ENCODE measurements at regions not wholly inside any gene's neighbourhood (a gene's known extent, or its start where the extent isn't known, plus 50 kb on each side); places are given as distances from the start of the nearest gene placed in this dataset.

DNA sequence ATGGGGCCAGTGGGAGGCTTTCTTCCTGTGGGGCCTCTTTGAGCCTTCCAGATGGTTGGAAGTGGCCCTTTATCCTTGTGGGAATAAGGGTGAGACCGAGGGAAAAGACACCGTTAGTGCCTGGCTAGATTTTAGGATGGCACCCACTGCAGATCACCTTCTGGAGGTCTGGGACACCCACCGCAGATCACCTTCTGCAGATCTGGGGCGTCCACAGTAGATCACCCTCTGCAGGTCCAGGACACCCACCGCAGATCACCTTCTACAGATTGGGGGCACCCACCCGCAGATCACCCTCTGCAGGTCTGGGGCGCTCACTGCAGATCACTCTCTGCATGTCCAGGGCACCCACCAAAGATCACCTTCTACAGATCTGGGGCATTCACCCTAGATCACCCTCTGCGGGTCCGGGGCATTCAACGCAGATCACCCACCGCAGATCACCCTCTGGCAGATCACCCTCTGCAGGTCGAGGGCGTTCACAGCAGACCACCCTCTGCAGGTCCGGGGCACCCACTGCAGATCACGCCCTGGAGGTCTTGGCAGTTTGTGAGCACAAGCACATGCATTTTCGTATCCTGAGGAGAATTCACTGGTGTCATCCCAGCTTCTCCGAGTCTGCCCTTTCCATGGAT, 153.4 kb upstream of the TSHZ3 start:
- Histone ChIP-seq H3K9me3 (ENCODE audit: insufficient read depth, low read depth, low read length) (no peaks in the 10 kb centered on the region), H3K9ac (ENCODE audit: low read depth, low read length) (no peak overlapping the region), H3K4me3 (ENCODE audit: low read length) (no peak overlapping the region), H3K36me3 (ENCODE audit: insufficient read depth, low read length) (no peaks in the 10 kb centered on the region), H3K27ac (ENCODE audit: low read depth, low read length) (no peak overlapping the region), H3K4me1 (ENCODE audit: insufficient read depth, low read length) (no peaks in the 10 kb centered on the region), H3K27me3 (ENCODE audit: insufficient read depth, low read length) (no peaks in the 10 kb centered on the region)
- WGBS, result 95% methylated on average over 17 of the region's 17 CpGs

DNA sequence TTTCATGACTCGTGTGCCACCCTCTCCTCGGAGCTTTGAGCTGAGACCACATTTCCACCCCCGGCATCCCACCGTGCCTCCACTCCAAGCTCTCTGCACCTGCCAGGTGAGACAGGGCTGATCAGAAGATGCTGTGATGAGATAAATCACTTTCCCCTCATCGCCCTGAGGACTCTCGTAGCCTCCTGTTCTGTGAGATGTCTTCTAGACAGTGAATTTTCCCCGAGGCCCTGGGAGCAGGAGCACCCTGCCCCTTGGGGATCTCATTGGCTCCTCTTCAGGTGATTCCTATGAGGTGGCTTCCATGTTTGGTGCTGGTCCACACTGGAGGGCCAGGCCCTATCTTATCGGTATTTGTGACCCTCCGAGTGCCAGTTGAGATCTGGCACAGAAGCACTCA, 154.0 kb upstream of the TSHZ3 start:
- 96% methylated on average over 9 of the region's 9 CpGs for WGBS
- no peak overlapping the region for H3K27ac ChIP-seq (ENCODE audit: low read depth, low read length)

GRCh38 chr19:31504221-31504620, 155.0 kb upstream of the TSHZ3 start:
- H3K27me3 ChIP-seq (ENCODE audit: insufficient read depth, low read length), result no peaks in the 10 kb centered on the region
- H3K36me3 ChIP-seq (ENCODE audit: insufficient read depth, low read length), result no peaks in the 10 kb centered on the region
- no peaks in the 10 kb centered on the region for H3K9me3 ChIP-seq (ENCODE audit: insufficient read depth, low read depth, low read length)
- H3K27ac ChIP-seq (ENCODE audit: low read depth, low read length), result no peak overlapping the region
- H3K4me1 ChIP-seq (ENCODE audit: insufficient read depth, low read length), result no peaks in the 10 kb centered on the region
- H3K9ac ChIP-seq (ENCODE audit: low read depth, low read length), result no peak overlapping the region
- 92% methylated on average over 2 of the region's 2 CpGs for WGBS
- H3K4me3 ChIP-seq (ENCODE audit: low read length), result no peak overlapping the region

More for the DNA sequence above, 154.0 kb upstream of the TSHZ3 start:
- Histone ChIP-seq H3K4me1 (ENCODE audit: insufficient read depth, low read length) (no peaks in the 10 kb centered on the region), H3K9me3 (ENCODE audit: insufficient read depth, low read depth, low read length) (no peaks in the 10 kb centered on the region), H3K36me3 (ENCODE audit: insufficient read depth, low read length) (no peaks in the 10 kb centered on the region), H3K9ac (ENCODE audit: low read depth, low read length) (no peak overlapping the region), H3K27me3 (ENCODE audit: insufficient read depth, low read length) (no peaks in the 10 kb centered on the region), H3K4me3 (ENCODE audit: low read length) (no peak overlapping the region)

GRCh38 chr19:31505596-31505910, 156.3 kb upstream of the TSHZ3 start:
- no peak overlapping the region for H3K27ac ChIP-seq (ENCODE audit: low read depth, low read length)
- H3K9ac ChIP-seq (ENCODE audit: low read depth, low read length), result no peak overlapping the region
- H3K4me3 ChIP-seq (ENCODE audit: low read length), result no peak overlapping the region
- 90% methylated on average over 6 of the region's 6 CpGs for WGBS
- no peaks in the 10 kb centered on the region for H3K9me3 ChIP-seq (ENCODE audit: insufficient read depth, low read depth, low read length)
- H3K4me1 ChIP-seq (ENCODE audit: insufficient read depth, low read length), result no peaks in the 10 kb centered on the region
- H3K36me3 ChIP-seq (ENCODE audit: insufficient read depth, low read length), result no peaks in the 10 kb centered on the region
- no peaks in the 10 kb centered on the region for H3K27me3 ChIP-seq (ENCODE audit: insufficient read depth, low read length)

DNA sequence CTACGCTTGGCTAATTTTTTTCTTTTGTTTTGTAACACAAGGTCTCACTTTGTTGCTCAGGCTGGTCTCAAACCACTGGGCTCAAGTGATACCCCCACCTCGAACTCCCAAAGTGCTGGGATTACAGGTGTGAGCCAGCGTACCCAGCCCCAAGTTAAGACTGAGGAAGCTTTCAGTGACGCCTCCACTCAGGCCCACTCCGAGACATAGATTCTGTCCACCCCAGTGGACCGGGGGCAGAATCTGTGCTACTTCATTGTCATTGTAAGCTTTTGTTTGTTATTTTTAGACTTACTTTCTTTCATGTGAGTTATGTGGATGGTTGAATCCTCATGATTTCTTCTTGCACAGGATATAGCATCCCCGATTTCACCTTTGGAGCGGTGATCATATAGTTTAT, 156.9 kb upstream of the TSHZ3 start:
- Histone ChIP-seq H3K27me3 (ENCODE audit: insufficient read depth, low read length) (no peaks in the 10 kb centered on the region), H3K9ac (ENCODE audit: low read depth, low read length) (no peak overlapping the region), H3K4me1 (ENCODE audit: insufficient read depth, low read length) (no peaks in the 10 kb centered on the region), H3K36me3 (ENCODE audit: insufficient read depth, low read length) (no peaks in the 10 kb centered on the region), H3K4me3 (ENCODE audit: low read length) (no peak overlapping the region), H3K27ac (ENCODE audit: low read depth, low read length) (no peak overlapping the region), H3K9me3 (ENCODE audit: insufficient read depth, low read depth, low read length) (no peaks in the 10 kb centered on the region)
- 94% methylated on average over 6 of the region's 8 CpGs for WGBS

GRCh38 chr19:31510635-31511034, 161.4 kb upstream of the TSHZ3 start:
- Histone ChIP-seq H3K4me1 (ENCODE audit: insufficient read depth, low read length) (no peaks in the 10 kb centered on the region), H3K27ac (ENCODE audit: low read depth, low read length) (no peak overlapping the region), H3K9me3 (ENCODE audit: insufficient read depth, low read depth, low read length) (no peaks in the 10 kb centered on the region), H3K9ac (ENCODE audit: low read depth, low read length) (no peak overlapping the region), H3K27me3 (ENCODE audit: insufficient read depth, low read length) (no peaks in the 10 kb centered on the region), H3K36me3 (ENCODE audit: insufficient read depth, low read length) (no peaks in the 10 kb centered on the region), H3K4me3 (ENCODE audit: low read length) (no peak overlapping the region)
- WGBS, result 95% methylated on average over 9 of the region's 10 CpGs

DNA sequence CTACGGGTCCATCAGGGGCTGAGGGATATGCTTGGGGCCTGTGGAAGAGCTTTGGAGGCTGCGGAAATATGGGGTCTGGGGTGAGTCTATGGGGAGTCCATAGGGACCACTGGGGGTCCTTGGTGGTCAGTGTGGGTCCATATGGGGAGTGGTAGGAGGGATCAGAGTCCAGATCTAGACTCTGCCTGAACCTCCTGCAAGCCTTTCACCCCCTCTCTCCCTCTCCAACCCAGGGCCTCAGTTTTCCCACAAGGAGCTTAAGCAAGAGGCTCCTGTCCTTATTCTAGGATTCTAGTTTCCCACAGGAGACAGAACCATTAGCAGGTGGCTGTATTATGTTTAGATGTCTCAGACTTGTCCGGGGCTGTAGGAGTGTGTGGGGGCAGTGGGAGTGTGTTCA, 161.9 kb upstream of the TSHZ3 start:
- H3K9me3 ChIP-seq (ENCODE audit: insufficient read depth, low read depth, low read length), result no peaks in the 10 kb centered on the region
- H3K27me3 ChIP-seq (ENCODE audit: insufficient read depth, low read length), result no peaks in the 10 kb centered on the region
- no peak overlapping the region for H3K9ac ChIP-seq (ENCODE audit: low read depth, low read length)
- no peaks in the 10 kb centered on the region for H3K36me3 ChIP-seq (ENCODE audit: insufficient read depth, low read length)
- no peak overlapping the region for H3K4me3 ChIP-seq (ENCODE audit: low read length)
- WGBS, result 96% methylated on average over 3 of the region's 3 CpGs
- H3K27ac ChIP-seq (ENCODE audit: low read depth, low read length), result no peak overlapping the region
- H3K4me1 ChIP-seq (ENCODE audit: insufficient read depth, low read length), result no peaks in the 10 kb centered on the region

DNA sequence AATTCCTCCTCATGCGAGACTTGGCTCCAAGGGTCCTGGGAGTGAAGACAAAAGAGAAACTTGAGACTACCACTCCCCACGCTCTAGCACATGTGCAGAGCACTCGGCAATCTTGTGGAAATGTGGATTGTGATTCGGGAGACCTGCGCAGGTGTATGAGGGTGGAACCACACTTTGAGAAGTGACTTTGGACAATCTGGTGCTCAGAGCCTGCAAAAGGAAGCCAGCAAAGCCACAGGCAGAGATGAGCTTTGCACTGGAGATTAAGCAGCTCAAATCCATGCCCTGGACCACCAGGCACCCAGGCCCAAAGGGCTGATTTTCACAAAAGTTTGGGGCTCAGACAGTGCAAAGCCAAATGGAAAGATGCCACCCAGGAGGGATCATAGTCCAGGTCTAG, 162.5 kb upstream of the TSHZ3 start:
- H3K27ac ChIP-seq (ENCODE audit: low read depth, low read length), result no peak overlapping the region
- H3K36me3 ChIP-seq (ENCODE audit: insufficient read depth, low read length), result no peaks in the 10 kb centered on the region
- no peaks in the 10 kb centered on the region for H3K27me3 ChIP-seq (ENCODE audit: insufficient read depth, low read length)
- H3K4me1 ChIP-seq (ENCODE audit: insufficient read depth, low read length), result 0 out of 2 replicates have a peak, but pooled peaks cover 4% of the 10 kb centered on the region
- H3K4me3 ChIP-seq (ENCODE audit: low read length), result no peak overlapping the region
- no peaks in the 10 kb centered on the region for H3K9me3 ChIP-seq (ENCODE audit: insufficient read depth, low read depth, low read length)
- H3K9ac ChIP-seq (ENCODE audit: low read depth, low read length), result no peak overlapping the region
- 96% methylated on average over 5 of the region's 5 CpGs for WGBS

DNA sequence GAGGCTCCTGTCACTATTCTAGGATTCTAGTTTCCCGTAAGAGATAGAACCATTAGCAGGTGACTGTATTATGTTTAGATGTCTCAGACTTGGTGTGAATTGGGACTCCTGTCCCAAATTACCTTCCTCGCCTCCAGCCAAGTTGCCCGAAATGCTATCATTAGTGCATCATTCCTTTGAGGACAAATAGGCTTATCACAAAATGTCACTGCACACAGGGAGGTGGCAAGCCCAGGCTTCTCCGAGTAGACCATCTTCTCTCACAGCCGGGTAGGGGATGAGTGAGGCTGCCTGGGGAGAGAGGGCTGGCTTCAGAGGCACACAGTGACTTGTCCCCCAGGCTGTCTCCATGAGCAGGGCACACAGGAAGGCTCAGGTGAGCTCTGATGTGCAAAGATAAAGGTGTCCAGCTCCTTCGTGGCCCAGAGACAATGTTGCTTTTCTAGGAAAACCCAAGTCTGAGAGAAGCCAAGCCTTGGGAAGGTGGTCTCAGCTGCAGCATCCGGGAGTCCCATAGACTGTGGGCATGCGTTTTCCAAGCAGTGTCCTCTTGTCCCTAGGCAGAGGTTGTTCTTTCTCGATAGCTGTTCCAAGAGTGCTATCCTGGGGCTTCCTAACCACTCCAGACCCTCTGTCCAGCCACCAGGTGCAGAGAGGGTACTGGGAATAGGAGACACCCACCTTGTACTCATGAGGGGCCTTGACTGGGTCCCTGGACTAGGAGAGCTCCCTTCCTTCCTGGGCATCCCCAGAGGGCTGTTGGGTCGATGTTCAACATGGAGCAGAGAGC, 163.1 kb upstream of the TSHZ3 start:
- 93% methylated on average over 10 of the region's 10 CpGs for WGBS
- Histone ChIP-seq H3K27ac (ENCODE audit: low read depth, low read length) (no peak overlapping the region), H3K4me3 (ENCODE audit: low read length) (no peak overlapping the region), H3K36me3 (ENCODE audit: insufficient read depth, low read length) (no peaks in the 10 kb centered on the region), H3K9ac (ENCODE audit: low read depth, low read length) (no peak overlapping the region), H3K27me3 (ENCODE audit: insufficient read depth, low read length) (no peaks in the 10 kb centered on the region), H3K4me1 (ENCODE audit: insufficient read depth, low read length) (0 out of 2 replicates have a peak, but pooled peaks cover 4% of the 10 kb centered on the region), H3K9me3 (ENCODE audit: insufficient read depth, low read depth, low read length) (no peaks in the 10 kb centered on the region)

DNA sequence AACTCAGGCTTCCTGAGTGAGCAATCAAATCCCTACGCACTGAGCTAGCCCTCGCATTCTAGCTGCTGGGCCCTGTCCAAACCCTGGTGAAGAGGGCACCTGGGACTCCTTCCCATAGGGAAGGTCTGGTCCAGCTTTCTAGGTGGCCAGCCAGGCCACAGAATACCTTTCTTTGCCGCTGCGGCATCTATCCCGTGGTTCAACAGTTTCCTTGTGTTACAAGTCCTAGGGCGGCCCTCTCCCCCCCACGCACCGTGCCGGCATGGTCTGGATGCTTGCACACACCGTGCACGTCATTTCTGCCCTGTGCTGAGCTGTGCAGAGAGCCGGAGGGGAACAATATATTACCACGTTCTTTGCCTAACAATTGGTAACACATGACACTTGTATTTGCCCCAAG, 164.6 kb upstream of the TSHZ3 start:
- H3K4me1 ChIP-seq (ENCODE audit: insufficient read depth, low read length), result 0 out of 2 replicates have a peak, but pooled peaks cover 4% of the 10 kb centered on the region
- no peak overlapping the region for H3K4me3 ChIP-seq (ENCODE audit: low read length)
- H3K9me3 ChIP-seq (ENCODE audit: insufficient read depth, low read depth, low read length), result no peaks in the 10 kb centered on the region
- 95% methylated on average over 13 of the region's 13 CpGs for WGBS
- no peak overlapping the region for H3K27ac ChIP-seq (ENCODE audit: low read depth, low read length)
- H3K36me3 ChIP-seq (ENCODE audit: insufficient read depth, low read length), result no peaks in the 10 kb centered on the region
- no peaks in the 10 kb centered on the region for H3K27me3 ChIP-seq (ENCODE audit: insufficient read depth, low read length)
- H3K9ac ChIP-seq (ENCODE audit: low read depth, low read length), result no peak overlapping the region

DNA sequence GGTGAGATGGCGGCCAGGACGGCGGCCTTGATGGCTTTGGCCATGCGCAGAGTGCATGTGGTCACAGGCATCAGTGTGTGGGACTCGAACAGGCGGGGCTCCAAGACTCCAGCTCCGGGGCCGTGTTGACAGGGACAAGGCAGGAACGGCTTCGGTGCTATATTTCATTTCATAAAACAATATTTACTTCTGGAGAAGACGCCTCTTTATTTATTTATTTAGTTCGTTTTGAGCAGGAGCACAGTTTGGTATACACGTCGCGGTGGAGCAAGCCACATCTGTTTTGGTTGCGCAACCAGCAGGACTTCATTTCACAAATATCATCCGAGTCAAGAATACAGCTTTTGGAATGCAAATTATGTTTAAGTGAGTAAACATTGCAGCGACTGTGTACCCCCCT, 166.7 kb upstream of the TSHZ3 start:
- Histone ChIP-seq H3K27ac (ENCODE audit: low read depth, low read length) (no peak overlapping the region), H3K36me3 (ENCODE audit: insufficient read depth, low read length) (no peaks in the 10 kb centered on the region), H3K4me3 (ENCODE audit: low read length) (no peak overlapping the region), H3K9me3 (ENCODE audit: insufficient read depth, low read depth, low read length) (peaks cover 6% of the 10 kb centered on the region), H3K27me3 (ENCODE audit: insufficient read depth, low read length) (no peaks in the 10 kb centered on the region), H3K9ac (ENCODE audit: low read depth, low read length) (no peak overlapping the region), H3K4me1 (ENCODE audit: insufficient read depth, low read length) (0 out of 2 replicates have a peak, but pooled peaks cover 4% of the 10 kb centered on the region)
- WGBS, result 95% methylated on average over 17 of the region's 18 CpGs
